A673 (cell line): ENCODE measurements at regions not wholly inside any gene's neighbourhood (a gene's known extent, or its start where the extent isn't known, plus 50 kb on each side); places are given as distances from the start of the nearest gene placed in this dataset.

Source experiments
- BruUV-seq: library from RNA; stranded (reverse); fragments of 400-500 nt; replicated peaks from 2 replicates; lab custom pipeline; 2021; lab: Mats Ljungman, UMichigan
- CTCF ChIA-PET: fragments of 300-600 bp; sonication (Branson Sonifier 250); formaldehyde crosslinking; loops from one replicate; lab custom pipeline; 2022; ENCODE audit warnings: antibody characterized with exemption; lab: Charles Lee
- POLR2A ChIA-PET: fragments of 300-600 bp; sonication (Branson Sonifier 250); formaldehyde crosslinking; loops from one replicate; lab custom pipeline; 2022; ENCODE audit warnings: antibody characterized with exemption; ENCODE audit not compliant: low non-redundant PET; lab: Charles Lee
- DNase-seq: peaks from one replicate; pipeline ENCODE4 v3.0.0-alpha.2; 2015; ENCODE audit warnings: low spot score
- H3K27ac ChIP-seq: fragments of 200-600 bp; sonication (generic); 2 replicates; pipeline ENCODE4 v1.5.1; 2016; ENCODE audit warnings: mixed run types, low read depth, mild to moderate bottlenecking, mixed read lengths, antibody characterized with exemption, low read length; ENCODE audit not compliant: poor library complexity, severe bottlenecking
- H3K27me3 ChIP-seq: fragments of 200-600 bp; sonication (generic); replicated peaks from 2 replicates; pipeline ENCODE4 v1.6.1; 2017; ENCODE audit warnings: mixed run types, low read depth, mild to moderate bottlenecking, mixed read lengths, antibody characterized with exemption, low read length; ENCODE audit not compliant: insufficient read depth, poor library complexity
- H3K36me3 ChIP-seq: fragments of 200-600 bp; sonication (generic); 2 replicates; pipeline ENCODE4 v1.6.1; 2016; ENCODE audit warnings: mixed run types, mild to moderate bottlenecking, mixed read lengths, antibody characterized with exemption, low read length; ENCODE audit not compliant: insufficient read depth, poor library complexity, severe bottlenecking
- H3K4me1 ChIP-seq: fragments of 200-600 bp; sonication (generic); 2 replicates; pipeline ENCODE4 v1.6.1; 2017; ENCODE audit warnings: mixed run types, mild to moderate bottlenecking, mixed read lengths, antibody characterized with exemption, low read length; ENCODE audit not compliant: insufficient read depth, poor library complexity, severe bottlenecking
- H3K4me3 ChIP-seq: fragments of 200-600 bp; sonication (generic); 2 replicates; pipeline ENCODE4 v1.5.1; 2016; ENCODE audit warnings: low read depth, mixed run types, mild to moderate bottlenecking, mixed read lengths, low read length; ENCODE audit not compliant: poor library complexity, severe bottlenecking
- H3K9me3 ChIP-seq: fragments of 200-600 bp; sonication (generic); 2 replicates; pipeline ENCODE4 v1.6.1; 2016; ENCODE audit warnings: mixed run types, low read depth, mild to moderate bottlenecking, mixed read lengths, antibody characterized with exemption, low read length; ENCODE audit not compliant: poor library complexity, severe bottlenecking
- EZH2 ChIP-seq: fragments of 200-600 bp; sonication (generic); IDR thresholded peaks from 2 replicates; pipeline ENCODE4 v1.6.1; 2017; ENCODE audit warnings: borderline replicate concordance, low read depth, mild to moderate bottlenecking, mixed read lengths, antibody characterized with exemption, low read length; ENCODE audit not compliant: poor library complexity, severe bottlenecking
- intact Hi-C: fragments of 100-400 bp; cut with micrococcal nuclease; formaldehyde crosslinking; loops from one replicate; pipeline ENCODE4 v1.10.0; 2022; ENCODE audit not compliant: unreplicated experiment
- TF ChIP-seq, protein P1 (sequence below): fragments of 300-800, 200-600 bp; sonication (generic); conservative IDR thresholded peaks from 2 replicates; pipeline ENCODE4 v1.5.1; 2017; ENCODE audit warnings: low read depth, mild to moderate bottlenecking, antibody characterized with exemption, low read length, moderate library complexity, mixed read lengths

DNA sequence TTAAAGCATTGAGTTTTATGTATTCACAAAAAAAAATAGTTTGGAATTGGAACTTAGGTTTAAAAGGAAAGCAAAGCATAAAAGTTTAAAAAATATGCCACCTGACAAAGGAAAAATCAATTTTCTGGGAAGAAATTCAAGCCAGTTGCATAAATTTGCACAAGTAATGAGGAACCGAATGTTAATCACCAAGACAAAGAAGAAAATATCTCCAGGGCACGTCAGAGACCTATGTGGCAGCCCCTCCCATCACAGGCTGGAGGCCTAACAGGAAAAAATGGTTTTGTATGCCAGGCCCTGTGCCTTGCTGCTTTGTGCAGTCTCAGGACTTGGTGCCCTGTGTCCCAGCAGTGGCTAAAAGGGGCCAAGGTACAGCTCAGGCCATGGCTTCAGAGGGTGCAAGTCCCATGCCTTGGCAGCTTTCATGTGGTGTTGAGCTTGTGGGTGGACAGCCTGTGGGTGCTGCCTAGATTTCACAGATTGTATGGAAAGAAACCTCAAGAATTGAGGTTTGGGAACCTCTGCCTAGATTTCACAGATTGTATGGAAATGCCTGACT lies 767.2 kb upstream of the SLC10A2 start:
- BruUV-seq = no TSS peak
- Histone ChIP-seq H3K4me1 (no peaks in the 10 kb centered on the region), H3K27me3 (no peaks in the 10 kb centered on the region), H3K4me3 (no peak overlapping the region), H3K36me3 (no peaks in the 10 kb centered on the region), H3K9me3 (no peaks in the 10 kb centered on the region), H3K27ac (no peak overlapping the region)
- no peak for TF ChIP-seq EZH2
- intact Hi-C loops = no loop called here
- no peak for DNase-seq
- ChIA-PET CTCF (no interaction called here), POLR2A (no interaction called here)

DNA sequence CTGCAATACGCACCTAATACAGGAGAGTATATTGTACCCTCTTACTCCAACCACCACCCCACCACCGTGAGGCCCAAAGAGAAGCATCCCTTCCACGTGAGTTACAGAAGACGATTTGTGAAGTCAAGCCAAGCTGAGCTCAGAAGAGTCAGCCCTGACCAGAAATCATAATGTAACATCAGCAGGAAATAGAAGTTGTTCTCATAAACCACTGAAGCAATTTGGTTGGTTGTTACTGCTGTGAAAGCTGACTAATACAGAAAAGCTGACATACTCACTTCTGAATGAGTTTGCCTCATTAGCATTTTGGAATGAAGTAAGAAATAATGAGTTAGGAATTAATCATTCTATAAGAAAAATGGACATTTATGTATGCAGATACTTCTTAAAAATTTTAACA lies 749.4 kb upstream of the SLC10A2 start:
- Histone ChIP-seq H3K9me3 (no peaks in the 10 kb centered on the region), H3K4me3 (no peak overlapping the region), H3K36me3 (no peaks in the 10 kb centered on the region), H3K27ac (no peak overlapping the region), H3K4me1 (no peaks in the 10 kb centered on the region), H3K27me3 (no peaks in the 10 kb centered on the region)
- no peak for DNase-seq
- CTCF ChIA-PET = no interaction called here
- no peak for TF ChIP-seq EZH2
- TF ChIP-seq, protein P1, sequence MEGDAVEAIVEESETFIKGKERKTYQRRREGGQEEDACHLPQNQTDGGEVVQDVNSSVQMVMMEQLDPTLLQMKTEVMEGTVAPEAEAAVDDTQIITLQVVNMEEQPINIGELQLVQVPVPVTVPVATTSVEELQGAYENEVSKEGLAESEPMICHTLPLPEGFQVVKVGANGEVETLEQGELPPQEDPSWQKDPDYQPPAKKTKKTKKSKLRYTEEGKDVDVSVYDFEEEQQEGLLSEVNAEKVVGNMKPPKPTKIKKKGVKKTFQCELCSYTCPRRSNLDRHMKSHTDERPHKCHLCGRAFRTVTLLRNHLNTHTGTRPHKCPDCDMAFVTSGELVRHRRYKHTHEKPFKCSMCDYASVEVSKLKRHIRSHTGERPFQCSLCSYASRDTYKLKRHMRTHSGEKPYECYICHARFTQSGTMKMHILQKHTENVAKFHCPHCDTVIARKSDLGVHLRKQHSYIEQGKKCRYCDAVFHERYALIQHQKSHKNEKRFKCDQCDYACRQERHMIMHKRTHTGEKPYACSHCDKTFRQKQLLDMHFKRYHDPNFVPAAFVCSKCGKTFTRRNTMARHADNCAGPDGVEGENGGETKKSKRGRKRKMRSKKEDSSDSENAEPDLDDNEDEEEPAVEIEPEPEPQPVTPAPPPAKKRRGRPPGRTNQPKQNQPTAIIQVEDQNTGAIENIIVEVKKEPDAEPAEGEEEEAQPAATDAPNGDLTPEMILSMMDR = no peak
- intact Hi-C loops = no loop called here
- POLR2A ChIA-PET = no interaction called here
- BruUV-seq = no TSS peak

DNA sequence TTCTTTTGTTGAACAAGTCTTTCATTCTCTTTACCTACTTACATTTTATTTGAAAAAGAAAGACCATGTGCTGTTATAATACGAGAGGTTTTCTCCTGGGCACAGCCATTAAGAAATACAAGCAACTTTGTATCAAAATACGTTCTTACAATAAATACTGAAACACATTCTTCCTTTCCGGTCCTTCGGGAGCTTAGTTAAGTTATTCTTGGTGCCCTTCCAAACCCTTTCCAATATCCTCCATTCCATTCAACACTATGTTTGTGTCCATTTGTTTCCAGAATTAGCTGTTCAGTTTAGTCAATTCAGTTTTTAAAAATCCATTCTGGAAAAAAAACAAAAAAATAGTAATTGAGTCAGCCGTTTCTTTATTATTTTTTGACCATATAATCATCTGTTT lies 746.8 kb upstream of the SLC10A2 start:
- Histone ChIP-seq H3K9me3 (no peaks in the 10 kb centered on the region), H3K4me1 (no peaks in the 10 kb centered on the region), H3K27ac (no peak overlapping the region), H3K36me3 (no peaks in the 10 kb centered on the region), H3K4me3 (no peak overlapping the region), H3K27me3 (no peaks in the 10 kb centered on the region)
- no peak for DNase-seq
- no peak for TF ChIP-seq EZH2
- TF ChIP-seq, protein P1 = no peak
- no TSS peak for BruUV-seq
- intact Hi-C loops = no loop called here
- POLR2A ChIA-PET = no interaction called here
- CTCF ChIA-PET = no interaction called here

DNA sequence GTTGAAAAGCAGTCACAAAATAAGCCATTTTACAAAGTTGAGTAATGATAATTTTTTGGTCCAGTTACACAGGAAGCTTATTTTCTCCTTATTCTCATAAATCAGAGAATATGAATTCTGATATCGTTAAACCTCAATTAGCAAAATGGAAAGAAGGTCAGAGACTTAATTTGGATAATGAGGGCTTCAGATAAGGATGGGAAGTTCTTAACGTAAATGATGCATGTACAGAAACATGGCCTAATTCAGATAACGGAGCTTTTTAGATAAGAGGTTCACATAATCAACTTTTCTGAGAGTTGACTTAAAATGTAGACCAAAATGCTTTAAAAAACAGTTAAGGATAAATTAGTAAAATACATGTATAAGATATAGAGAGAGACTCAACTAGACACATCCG lies 746.3 kb upstream of the SLC10A2 start:
- no peaks in the 10 kb centered on the region for H3K36me3 ChIP-seq
- intact Hi-C loops = no loop called here
- H3K27me3 ChIP-seq = no peaks in the 10 kb centered on the region
- no TSS peak for BruUV-seq
- H3K4me3 ChIP-seq = no peak overlapping the region
- ChIA-PET POLR2A (no interaction called here), CTCF (no interaction called here)
- no peak for DNase-seq
- TF ChIP-seq, protein P1 = no peak
- TF ChIP-seq EZH2 = no peak
- no peaks in the 10 kb centered on the region for H3K9me3 ChIP-seq
- H3K27ac ChIP-seq = no peak overlapping the region
- H3K4me1 ChIP-seq = no peaks in the 10 kb centered on the region
